ENCODE measurements at regions not wholly inside any gene's neighbourhood (a gene's known extent, or its start where the extent isn't known, plus 50 kb on each side); places are given as distances from the start of the nearest gene placed in this dataset.
A peak's percentile ranks its signal among the peaks of the same experiment; 100 is the strongest.
"Not testable (repeated sequence)": the region's sequence is repeated elsewhere in the genome, so short reads cannot be mapped to it uniquely, and the experiment has no call there.

DNA sequence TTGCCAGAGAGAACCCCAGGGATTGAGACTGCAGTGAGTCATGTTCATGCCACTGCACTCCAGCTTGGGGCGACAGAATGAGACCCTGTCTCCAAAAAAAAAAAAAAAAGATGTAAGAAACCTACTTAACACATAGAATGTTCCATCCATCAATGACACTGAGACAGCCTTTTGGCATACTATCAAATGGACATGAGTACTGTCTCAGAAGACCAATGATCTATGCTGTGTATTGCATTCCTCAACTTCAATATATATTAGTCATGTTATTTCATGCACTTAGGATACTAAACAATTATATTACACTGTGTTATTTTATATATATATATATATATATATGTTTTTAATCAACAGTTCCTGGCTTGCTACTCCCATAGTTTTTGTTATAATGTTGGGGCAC lies 57.1 kb upstream of the ANKH start:
- DNase-seq: no peak

- peak; percentile 21 for DNase-seq
Measured at GRCh38 chr5:14925326-14925725, 53.7 kb upstream of the ANKH start.

DNA sequence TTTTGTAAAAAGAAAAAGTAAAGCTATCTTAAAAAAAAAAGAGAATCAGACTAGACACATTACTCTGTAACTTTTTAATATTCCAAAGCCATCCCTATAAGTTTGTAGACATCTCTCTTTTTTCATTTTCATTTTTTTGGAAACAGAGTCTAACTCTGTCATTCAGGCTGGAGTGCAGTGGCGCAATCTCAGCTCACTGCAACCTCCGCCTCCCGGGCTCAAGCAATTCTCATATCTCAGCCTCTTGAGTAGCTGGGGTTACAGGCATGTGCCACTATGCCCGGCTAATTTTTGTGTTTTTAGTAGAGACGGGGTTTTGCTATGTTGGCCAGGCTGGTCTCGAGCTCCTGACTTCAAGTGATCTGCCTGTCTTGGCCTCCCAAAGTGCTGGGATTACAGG lies 51.4 kb upstream of the ANKH start:
- DNase-seq: not testable (repeated sequence)

- DNase-seq: no peak
Measured at GRCh38 chr5:14922456-14922855, 50.9 kb upstream of the ANKH start.
